Spleen (tissue), 7 donors: ENCODE measurements at regions not wholly inside any gene's neighbourhood (a gene's known extent, or its start where the extent isn't known, plus 50 kb on each side); places are given as distances from the start of the nearest gene placed in this dataset.

Experiments used
- POLR2AphosphoS5 ChIP-seq, 3 donors: sonication (generic); formaldehyde crosslinking; IDR thresholded peaks; one replicate each; pipeline ENCODE4 v1.5.1; 2017; ENCODE audit warnings: antibody characterized with exemption in 3 of 3
- TF ChIP-seq, protein P1 (sequence below), 11 experiments: fragments of 200-600 bp in 7 of 11; fragments of 450-650 bp in 4 of 11; sonication (generic) in 4 of 11; IDR thresholded peaks in 8 of 11; conservative IDR thresholded peaks in 3 of 11; 1 replicate in 7 of 11; 2 replicates in 4 of 11; pipeline versions ENCODE4 v1.4.0 to v1.8.0; 2016 to 2021; ENCODE audit warnings: antibody characterized with exemption in 11 of 11, inconsistent platforms in 4 of 11, mild to moderate bottlenecking in 1 of 11
- donor health status: DM: no; HTN: no; CAD: no; lungs with moderate emphysema.
- donor health status: DM: no; HTN: no; CAD: no.
- donor health status: DM: no; HTN: no; CAD: no.

DNA sequence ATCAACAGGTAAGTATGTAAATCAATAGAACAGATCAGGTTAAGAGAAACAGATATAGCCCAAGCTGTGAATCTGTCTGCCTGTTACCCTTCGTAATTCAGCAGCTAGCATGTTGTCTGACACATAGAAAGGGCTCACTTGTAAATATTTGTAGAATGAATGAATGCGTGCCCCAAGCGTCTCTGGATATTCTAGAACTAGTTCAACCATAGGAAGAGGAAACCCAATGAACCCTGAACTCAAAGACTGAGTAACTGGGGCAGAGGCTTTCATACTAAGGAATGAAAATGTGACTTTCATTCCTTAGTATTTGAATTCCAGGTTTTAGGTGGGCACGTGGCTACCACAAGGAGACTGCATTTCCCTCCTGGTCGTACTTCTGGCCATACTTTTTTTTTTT lies 60.1 kb upstream of the SMYD2 start:
- TF ChIP-seq, protein P1, sequence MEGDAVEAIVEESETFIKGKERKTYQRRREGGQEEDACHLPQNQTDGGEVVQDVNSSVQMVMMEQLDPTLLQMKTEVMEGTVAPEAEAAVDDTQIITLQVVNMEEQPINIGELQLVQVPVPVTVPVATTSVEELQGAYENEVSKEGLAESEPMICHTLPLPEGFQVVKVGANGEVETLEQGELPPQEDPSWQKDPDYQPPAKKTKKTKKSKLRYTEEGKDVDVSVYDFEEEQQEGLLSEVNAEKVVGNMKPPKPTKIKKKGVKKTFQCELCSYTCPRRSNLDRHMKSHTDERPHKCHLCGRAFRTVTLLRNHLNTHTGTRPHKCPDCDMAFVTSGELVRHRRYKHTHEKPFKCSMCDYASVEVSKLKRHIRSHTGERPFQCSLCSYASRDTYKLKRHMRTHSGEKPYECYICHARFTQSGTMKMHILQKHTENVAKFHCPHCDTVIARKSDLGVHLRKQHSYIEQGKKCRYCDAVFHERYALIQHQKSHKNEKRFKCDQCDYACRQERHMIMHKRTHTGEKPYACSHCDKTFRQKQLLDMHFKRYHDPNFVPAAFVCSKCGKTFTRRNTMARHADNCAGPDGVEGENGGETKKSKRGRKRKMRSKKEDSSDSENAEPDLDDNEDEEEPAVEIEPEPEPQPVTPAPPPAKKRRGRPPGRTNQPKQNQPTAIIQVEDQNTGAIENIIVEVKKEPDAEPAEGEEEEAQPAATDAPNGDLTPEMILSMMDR (IDR thresholded peaks at IDR 0.05 in 8 of 11, conservative IDR thresholded peaks at IDR 0.05 in 3 of 11): no peak
- TF ChIP-seq POLR2AphosphoS5 (IDR thresholded peaks at IDR 0.05): no peak
